ENCODE measurements at regions not wholly inside any gene's neighbourhood (a gene's known extent, or its start where the extent isn't known, plus 50 kb on each side); places are given as distances from the start of the nearest gene placed in this dataset.
"Not testable (repeated sequence)": the region's sequence is repeated elsewhere in the genome, so short reads cannot be mapped to it uniquely, and the experiment has no call there.

DNA sequence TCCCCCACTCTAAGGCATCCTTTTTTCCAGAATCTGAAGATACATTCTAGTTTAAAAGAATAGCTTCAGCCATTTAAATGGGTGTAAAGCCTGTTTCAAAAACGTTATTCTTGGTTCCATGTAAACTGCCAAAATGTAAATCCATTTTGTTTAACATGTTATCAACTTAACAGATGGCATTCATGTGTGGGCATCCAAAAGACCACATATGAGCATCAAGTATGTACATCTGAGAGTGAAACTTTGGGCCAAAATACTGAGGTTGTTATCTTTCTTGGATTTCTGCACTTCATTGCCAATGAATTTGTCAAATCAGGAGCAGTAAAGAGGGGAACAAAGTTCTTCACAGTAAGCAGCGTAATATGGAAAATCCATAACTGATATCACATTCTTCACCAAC lies 395.4 kb downstream of the ZNF804A start:
- no peak for DNase-seq

DNA sequence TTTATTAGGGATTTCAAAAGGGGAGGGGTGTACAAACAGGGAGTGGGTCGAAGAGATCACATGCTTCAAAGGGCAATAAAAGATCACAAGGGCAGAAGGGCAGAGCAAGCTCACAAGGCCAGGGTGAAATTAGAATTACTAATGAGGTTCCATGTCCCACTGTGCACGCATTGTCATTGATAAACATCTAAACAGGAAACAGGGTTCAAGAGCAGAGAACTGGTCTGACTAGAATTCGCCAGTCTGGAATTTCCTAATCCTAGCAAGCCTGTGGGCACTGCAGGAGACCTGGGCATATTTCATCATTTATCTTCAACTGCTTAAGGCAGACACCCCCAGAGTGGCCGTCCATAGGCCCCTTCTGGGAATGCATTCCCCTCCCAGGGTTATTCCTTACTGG lies 408.2 kb downstream of the ZNF804A start:
- no peak for DNase-seq

DNA sequence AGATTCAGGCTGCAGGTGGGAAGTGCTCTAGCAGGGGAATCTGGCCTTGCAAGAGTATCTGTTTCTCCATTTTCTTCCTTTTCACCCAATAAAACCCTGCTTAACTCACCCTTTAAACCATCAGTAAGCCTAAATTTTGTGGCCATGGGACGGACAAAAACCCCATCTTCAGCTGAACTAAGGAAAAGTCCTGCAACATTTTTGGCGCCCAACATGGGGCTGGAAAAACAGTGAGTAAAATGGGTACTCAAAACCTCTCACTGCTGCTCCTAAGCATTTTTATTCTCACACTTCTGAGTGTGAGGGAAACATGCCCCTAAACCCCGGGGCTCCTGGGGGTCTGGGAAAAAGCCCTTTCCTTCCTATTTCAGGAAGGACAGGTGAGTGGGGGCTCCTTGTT lies 414.3 kb downstream of the ZNF804A start:
- DNase-seq, result no peak

DNA sequence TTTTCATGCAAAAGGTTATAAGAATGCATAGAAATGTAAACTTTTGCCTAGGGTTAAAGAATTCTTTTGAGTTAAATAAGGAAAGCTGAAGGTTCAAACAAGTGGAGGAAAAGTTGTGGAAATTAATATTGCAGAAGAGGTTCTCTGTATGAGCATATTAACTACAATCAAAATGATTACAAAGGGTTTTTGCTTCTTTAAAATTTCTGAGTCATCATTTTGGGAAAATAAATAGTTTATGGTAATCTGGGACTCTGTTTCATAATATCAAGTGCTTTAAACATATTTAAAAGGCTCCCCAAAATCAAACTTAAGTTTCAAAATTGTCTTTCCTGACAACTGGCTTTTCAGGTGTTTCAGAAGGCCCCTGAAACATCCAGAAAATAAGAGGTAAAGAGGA lies 415.7 kb downstream of the ZNF804A start:
- no peak for DNase-seq

DNA sequence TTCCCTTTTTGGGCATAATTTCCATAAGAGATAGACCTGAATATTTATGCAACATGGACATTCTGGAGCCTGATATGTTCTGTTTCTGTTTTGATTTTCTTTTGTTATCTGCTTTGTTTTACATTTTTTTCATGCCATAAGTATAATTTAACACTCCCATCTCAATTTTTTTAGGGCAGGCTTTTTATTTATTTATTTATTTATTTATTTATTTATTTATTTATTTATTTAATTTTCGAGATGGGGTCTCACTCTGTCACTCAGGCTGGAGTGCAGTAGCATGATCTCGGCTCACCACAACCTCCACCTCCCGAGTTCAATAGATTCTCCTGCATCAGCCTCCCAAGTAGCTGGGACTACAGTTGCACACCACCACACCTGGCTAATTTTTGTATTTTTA lies 427.6 kb downstream of the ZNF804A start:
- not testable (repeated sequence) for DNase-seq

DNA sequence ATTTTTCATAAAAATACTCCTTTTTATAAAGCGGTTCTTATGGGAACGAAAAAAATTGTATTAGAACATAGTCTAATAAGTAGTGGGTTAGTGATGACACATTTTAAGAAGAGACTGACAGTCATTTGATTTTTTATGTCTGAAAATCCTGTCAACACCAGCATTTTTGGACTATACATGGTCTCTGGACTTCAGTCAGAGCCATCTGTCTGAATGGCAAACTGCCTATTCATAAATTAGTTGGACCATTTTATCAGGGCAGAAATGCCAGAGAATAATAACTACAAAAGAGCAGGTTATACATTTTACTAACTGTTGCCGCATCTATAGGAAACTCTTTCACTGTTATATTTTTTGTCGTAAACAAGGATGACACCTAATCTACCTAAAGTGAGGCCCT lies 437.6 kb downstream of the ZNF804A start:
- DNase-seq, result no peak

DNA sequence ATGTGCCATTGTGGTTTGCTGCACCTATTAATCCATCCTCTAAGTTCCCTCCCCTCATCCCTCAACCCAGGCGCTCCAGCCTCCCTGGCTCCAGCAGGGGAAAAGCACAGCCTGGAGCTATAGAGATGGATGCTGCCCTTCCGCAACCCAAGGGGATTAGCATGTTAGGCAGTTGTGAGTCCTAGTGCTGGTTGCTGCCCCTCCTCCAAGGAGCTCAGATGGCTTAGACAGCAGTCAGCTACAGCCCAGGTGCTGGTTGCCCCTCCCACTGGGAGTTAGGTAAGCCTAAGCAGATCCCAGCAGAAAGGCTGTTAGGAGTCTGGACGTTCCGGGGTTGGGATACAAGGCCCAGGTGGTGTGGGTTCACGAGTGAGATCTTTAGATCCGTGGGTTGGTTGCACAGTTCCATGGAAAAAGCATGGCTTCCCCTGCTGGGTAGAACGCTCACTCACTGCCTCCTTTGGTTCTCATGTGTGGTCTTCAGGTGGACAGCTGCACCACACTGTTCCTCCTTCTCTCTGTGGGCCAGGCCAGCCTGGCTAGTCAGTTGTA lies 446.1 kb downstream of the ZNF804A start:
- no peak for DNase-seq

DNA sequence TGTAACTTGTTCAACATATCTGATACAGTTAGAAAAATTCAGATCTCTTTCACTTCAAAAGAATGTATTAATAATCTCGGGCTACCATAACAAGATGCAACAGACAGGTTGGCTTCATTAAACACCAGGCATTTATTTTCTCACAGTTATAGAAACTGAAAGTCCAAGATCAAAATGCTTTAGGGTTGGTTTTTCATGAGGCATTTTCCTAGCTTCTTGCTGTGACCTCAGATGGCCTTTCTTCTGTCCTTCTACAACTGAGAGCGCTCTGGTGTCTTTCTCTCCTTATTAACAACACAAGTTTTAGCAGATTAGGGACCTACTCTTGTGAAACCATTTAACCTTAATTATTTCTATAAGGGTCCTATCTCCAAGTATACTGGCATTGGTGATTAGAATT lies 452.5 kb downstream of the ZNF804A start:
- DNase-seq, result no peak

DNA sequence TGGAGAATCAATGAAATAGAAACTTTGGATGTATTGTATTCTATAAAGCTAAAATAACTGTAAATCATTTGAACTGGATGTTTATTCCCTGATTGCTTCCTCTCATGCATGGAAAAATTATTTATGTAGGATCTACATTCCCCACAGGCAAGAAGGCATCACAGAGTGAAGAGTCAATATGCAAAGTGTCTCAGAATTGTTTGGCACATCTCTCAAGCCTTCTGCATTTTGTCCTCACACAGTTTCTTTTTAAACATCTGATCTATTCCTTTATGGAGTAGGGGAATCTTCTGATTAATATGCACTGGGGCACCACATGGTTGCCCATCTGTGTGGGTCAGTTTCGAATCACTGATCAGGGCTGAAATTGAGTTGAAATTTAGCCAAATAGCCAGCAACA lies 465.4 kb downstream of the ZNF804A start:
- no peak for DNase-seq

DNA sequence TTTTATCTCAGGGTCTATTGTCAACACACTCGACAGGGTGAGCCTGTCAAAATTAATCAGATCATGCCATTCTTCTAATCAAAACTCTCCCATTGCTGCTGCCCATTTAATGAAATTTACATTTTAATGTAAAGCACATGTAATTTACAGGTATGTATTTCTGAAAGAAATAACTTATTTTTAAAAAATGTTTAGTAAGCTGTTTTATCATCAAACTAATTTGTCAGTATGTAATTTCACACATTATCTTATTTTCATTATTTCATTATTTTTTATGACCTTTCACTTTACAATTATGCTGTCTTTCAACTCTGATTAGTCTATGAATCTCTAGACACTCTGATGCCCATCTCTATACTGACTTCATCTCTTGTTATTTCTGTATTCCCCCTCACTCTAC lies 467.8 kb downstream of the ZNF804A start:
- no peak for DNase-seq

DNA sequence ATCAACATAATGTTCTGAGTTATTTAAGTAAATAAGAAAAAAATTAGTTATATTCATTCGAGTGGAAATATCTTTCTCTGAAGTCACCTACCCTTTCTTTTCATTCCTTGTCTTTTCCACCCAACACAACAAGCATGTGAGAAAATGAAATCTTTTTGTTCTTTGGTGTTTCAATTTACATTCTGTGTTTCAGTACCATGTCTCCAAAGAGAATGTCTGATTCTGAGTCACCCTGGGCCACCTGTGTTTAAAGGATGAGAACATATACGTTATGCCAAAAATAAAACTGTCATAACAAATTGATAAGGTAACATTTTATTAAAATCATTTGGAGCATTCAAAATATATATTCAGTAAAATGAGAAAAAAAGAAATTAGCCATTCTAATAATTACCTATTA lies 470.8 kb downstream of the ZNF804A start:
- no peak for DNase-seq

DNA sequence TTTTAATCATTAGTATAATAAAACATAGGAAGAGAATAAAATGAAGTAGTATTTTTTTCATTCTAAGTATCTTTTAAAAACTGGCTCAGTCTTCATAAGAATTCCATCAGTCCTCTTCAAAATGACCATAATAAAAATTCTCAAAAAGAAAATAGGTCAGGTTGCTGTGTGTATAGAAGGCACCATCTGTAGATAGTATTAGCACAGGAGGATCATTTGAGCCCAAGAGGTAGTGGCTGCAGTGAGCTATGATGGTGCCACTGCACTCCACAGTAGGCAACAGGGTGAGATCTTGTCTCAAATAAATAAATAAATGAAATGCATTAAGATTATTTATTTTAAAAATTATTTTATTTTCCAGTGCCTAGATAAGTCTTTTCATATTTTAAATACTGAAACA lies 475.8 kb downstream of the ZNF804A start:
- no peak for DNase-seq

DNA sequence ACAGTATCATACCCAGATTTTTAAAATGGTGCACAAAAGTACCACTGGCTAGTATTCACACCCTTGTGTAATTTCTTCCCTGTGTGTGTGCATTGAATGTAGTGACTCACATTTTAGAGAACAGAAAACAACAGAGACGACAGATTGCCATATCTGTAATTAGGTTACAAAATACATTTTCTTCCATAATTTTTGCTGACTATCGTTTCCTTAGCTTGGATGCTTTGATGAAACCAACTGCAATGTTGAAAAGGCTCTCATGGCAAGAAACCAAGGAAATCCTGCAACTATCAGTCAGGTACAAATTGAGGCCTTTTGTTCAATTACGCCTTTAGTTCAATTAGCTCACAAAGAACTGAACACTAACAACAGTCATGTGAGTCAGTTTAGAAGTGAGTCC lies 484.4 kb downstream of the ZNF804A start:
- DNase-seq, result no peak

DNA sequence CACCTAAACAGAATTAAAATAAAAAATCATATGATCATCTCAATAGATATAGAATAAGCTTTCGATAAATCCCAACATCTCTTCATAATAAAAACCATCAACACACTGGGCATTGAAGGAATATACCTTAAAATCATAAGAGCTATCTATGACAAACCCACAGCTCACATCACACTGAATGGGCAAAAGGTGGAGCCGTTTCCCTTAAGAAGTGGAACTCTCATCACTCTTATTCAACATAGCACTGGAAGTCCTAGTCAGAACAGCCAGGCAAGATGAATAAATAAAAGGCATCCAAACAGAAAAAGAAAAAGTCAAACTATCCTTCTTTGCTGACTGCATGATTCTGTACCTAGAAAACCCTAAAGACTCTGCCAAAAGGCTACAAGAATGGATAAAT lies 510.3 kb downstream of the ZNF804A start:
- DNase-seq, result no peak

DNA sequence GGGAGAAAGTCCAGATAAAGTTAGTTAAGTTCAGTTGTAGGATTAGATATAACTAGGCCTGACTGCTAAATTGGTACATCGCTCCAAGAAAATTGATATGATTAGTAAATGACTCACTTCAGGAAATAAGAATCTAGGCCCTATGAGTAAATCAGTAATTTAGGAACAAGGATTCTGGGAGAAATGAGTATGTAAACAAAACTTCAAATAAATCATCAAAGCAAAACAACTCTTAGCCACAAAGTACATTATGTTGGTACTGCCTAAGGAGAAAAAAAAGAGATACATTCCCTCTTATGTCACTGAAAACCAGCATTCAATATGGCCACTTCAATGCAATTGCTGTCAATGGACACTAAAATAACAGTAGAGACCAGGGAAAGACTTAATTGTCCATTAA lies 529.1 kb downstream of the ZNF804A start:
- DNase-seq, result no peak

DNA sequence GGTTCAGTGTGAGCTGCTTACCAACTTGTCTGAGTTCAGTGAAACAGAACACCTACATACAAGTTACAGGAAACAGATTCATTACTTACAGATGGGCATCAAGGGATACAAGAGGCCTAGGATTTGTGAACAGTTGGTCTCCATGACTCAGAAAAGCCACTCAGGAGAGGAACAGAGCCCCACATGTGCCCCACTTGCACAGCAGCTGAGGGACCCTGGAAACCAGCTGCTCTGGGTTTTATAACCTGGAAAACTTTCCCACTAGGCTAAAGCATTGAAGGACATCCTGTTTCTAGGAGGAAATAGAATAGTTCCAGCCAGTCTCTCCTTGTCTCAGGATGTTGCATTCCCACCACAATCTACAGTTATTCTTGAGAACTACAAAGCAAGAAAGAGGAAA lies 530.0 kb downstream of the ZNF804A start:
- DNase-seq, result no peak

DNA sequence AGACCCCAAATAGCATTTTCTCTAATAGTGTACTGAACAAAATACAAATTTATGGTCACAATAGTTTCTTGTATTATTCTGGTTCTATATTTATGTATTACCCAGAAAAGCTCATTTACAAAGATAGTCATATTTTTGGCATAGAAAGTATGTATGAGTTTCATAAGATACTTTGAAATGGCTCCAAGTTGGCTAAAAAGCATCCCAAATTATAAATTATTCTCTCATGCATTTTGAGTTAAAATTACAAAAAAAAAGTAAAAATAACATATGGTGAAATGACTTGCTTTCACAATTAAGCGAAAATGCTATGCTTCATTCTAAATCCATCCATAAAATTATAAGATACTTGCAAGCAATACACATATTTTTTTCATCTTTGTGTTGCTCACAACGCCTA lies 530.7 kb downstream of the ZNF804A start:
- DNase-seq, result no peak

DNA sequence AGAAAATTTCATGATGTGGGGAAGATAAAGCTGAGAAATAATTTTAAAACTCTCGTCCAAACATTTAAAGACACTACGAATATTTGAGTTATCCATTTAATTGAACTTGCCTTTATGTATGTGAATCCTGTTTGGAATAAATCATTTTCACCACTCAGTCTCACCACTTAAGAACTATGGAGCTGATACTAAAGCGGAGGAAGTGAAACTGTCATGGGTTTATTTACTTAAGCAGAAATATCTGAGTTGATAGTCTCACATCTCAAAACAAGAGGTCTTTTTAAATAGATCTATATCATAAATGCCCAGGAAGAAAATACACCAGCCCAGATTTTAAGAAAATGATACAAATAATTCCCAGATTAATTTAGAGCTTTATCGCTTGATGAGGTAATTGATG lies 532.4 kb downstream of the ZNF804A start:
- no peak for DNase-seq

DNA sequence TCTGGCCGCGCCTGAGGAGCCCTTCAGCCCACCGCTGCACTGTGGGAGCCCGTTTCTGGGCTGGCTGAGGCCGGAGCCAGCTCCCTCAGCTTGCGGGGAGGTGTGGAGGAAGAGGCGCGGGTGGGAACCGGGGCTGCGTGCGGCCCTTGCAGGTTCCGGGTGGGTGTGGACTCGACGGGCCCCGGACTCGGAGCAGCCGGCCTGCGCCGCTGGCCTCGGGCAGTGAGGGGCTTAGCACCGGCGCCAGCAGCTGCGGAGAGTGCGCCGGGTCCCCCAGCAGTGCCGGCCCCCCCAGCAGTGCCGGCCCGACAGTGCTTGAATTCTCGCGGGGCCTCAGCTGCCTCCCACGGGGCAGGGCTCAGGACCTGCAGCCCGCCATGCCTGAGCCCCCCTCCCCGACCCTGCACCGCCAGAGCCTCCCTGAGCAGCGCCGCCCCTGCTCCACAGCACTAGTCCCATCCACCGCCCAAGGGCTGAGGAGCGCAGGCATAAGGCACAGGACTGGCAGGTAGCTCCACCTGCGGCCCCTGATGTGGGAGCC lies 534.2 kb downstream of the ZNF804A start:
- no peak for DNase-seq

DNA sequence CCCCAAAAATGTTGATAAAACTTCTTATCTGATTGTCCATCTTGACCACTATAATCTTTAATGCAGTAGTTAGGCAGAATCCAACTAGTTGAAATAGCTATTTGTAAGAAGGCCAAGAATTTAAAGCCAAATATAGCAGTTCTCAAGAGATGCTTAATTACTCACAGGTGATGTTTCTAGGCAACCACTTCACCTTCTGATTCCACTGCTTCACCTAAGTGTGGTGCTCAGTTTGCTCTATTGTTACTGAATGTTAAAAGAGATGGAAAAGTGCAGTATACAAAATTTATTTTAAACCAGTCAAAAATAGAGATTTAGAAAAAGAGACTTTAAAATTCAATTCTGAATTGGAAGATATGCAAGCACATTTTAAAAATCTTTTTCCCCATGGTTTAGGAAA lies 539.4 kb downstream of the ZNF804A start:
- no peak for DNase-seq

DNA sequence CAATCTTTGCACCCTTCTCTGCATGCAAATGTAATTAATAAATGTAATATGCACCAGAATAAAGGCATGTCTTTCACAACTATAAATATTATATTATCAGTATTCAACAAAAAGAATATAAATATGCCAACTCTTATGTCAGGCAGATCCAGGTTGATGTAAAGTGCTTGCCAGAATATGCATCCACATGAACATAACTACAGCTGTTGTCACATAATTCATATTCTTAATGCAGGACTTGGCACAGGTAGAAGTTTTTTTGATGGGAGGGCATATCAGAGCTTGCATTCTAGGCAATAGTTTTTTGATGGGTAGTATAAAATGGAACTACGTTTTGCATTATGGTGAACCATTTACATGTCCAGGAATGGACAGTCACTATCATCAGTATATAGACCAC lies 544.3 kb downstream of the ZNF804A start:
- no peak for DNase-seq

DNA sequence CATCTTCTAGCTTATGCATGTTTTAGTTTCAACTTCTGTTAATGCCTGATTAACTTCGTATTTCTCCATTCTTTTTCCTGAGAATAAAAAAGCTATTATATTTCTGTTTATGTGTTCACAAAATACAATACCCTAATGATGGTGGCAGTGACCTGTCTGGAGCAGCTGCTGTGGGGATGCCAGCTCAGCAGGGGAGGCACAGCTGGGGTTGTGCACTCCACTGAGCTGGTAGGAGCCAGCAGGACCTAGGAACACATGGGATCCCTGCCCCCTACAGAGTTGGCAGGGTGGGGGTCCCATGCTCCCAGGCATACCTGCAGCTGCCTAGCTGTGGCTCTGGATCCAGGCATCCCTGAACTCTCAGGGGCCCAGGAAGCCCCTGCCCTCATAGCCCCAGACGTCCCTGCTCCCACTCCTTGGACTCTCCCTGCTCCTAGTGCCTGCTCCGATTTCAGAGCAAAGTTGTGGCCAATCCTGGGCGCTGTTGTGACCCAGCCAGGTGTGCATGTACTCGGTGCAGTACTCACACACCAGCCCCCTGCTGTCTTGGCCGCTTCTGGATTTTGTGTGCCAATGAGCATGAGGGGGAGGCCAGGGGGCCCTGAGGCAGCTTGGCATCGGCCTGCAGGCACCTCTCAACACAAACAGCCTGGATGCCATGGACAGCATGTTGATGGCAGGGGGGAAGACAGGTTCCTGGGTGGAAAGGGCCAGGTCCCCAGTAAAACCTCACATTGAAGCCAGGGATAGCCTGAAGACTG lies 546.0 kb downstream of the ZNF804A start:
- DNase-seq, result no peak

DNA sequence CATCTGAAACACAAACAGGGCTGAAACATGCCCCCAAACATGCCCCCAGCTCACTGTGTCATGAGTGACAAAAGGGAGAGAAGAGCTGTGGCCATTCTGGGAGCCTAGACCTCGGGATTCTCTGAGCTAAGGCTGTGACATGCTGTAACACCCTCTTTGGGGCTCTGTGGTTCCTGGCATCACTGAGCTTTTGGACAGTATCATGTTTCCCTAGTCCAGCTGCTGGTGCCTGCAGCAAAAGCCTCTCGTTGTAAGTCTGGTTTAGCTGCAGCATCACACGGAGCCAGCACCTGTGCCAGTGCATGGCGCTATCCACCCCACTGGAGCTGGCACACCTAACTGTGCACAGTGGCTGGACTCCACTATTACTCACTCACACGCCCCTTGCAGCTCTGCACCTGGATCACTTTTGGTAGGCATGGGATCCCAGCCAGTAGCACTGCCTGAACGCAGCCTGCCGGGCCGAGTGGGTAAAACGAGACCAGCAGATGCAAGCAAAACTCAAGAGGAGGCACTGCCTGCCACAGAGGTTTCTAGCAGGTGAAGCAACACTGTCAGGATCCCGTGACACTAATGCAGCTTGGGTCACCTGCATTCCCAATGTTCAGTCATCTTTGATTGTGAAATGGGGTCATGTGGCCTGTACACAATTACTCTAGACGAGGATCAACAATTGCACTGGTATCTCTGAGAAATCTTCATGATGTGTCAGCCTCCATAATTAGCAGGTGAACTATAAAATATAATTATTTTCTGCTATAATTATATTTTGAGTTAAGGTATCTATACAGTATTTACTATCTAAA lies 547.2 kb downstream of the ZNF804A start:
- DNase-seq, result no peak

DNA sequence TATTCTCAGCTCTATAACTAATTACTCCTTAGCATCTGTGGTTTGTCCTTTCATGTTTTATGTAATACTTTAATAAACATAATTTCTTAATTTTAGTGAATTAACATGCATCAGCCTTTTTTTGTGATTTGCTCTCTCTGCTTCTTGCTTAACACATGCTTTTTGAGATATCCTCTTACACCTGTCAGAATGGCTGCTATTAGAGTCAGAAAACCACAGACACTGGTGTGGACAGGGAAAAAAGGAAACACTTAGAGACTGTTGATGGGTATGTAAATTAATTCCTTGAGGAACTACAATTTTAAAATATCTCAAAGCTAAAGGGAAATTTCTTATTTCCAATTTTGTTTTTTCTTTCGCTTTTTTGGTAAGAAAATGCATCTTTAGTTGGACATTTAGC lies 549.0 kb downstream of the ZNF804A start:
- DNase-seq, result no peak
